ENCODE measurements at regions not wholly inside any gene's neighbourhood (a gene's known extent, or its start where the extent isn't known, plus 50 kb on each side); places are given as distances from the start of the nearest gene placed in this dataset.

DNA sequence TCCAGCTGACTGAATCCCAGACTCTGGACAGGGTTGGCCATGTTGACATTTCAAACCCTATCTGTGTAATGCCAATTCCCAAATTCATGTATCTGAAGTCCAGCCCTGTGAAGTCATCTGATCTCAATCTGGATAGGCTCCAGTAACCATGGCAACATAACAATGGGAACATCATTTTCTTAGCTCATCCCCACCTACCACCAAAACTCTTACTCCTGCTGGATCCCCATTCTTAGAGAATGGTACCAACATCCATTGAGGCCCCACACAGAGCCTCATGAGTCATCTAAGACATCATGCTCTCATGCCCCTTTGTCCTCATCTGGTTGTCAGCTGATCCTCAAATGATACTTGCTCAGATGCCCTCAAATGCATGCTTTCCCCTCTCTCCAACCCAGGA is 58.9 kb upstream of the TEX51 start:
- no peak overlapping the region for H3K4me3 ChIP-seq (ENCODE audit: low read depth, low read length)
- TF ChIP-seq, protein P1, sequence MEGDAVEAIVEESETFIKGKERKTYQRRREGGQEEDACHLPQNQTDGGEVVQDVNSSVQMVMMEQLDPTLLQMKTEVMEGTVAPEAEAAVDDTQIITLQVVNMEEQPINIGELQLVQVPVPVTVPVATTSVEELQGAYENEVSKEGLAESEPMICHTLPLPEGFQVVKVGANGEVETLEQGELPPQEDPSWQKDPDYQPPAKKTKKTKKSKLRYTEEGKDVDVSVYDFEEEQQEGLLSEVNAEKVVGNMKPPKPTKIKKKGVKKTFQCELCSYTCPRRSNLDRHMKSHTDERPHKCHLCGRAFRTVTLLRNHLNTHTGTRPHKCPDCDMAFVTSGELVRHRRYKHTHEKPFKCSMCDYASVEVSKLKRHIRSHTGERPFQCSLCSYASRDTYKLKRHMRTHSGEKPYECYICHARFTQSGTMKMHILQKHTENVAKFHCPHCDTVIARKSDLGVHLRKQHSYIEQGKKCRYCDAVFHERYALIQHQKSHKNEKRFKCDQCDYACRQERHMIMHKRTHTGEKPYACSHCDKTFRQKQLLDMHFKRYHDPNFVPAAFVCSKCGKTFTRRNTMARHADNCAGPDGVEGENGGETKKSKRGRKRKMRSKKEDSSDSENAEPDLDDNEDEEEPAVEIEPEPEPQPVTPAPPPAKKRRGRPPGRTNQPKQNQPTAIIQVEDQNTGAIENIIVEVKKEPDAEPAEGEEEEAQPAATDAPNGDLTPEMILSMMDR (IDR thresholded peaks at IDR 0.05; ENCODE audit: insufficient read depth, low read depth, low read length), result no peak
- no peak for DNase-seq (ENCODE audit: low read depth)

DNA sequence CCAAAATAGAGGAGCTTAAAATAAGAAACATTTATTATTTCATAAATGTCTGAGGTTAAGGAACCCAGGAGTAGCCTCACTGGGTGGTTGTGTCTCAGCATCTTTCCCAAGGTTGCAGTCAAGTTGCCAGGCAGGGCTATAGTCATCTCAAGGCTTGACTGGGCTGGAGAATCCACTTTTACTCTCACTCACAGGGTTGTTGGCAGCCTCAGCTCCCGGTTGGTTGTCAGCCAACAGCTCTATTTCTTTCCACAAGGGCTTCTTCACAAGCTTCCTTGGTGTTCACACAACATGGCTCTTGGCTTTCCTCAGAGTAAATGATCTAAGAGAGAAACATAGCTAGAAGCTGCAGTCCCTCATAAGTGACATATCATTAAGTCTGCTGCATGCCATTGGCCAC is 55.6 kb upstream of the TEX51 start:
- TF ChIP-seq, protein P1 (IDR thresholded peaks at IDR 0.05; ENCODE audit: insufficient read depth, low read depth, low read length), result no peak
- H3K4me3 ChIP-seq (ENCODE audit: low read depth, low read length), result no peak overlapping the region
- DNase-seq (ENCODE audit: low read depth), result no peak

- TF ChIP-seq, protein P1 (IDR thresholded peaks at IDR 0.05; ENCODE audit: insufficient read depth, low read depth, low read length), result no peak
- H3K4me3 ChIP-seq (ENCODE audit: low read depth, low read length), result no peak overlapping the region
- DNase-seq (ENCODE audit: low read depth), result no peak
Observed at GRCh38 chr2:126846241-126846640, 52.4 kb upstream of the TEX51 start.
